CD8-positive, alpha-beta memory T cell (primary cell): ENCODE measurements at regions not wholly inside any gene's neighbourhood (a gene's known extent, or its start where the extent isn't known, plus 50 kb on each side); places are given as distances from the start of the nearest gene placed in this dataset.
A peak's percentile ranks its signal among the peaks of the same experiment; 100 is the strongest.

ENCODE experiments used
- CTCF ChIA-PET: fragments of 350-600 bp; sonication (Branson Sonifier 250); formaldehyde crosslinking; loops from one replicate; lab custom pipeline; 2021; ENCODE audit warnings: antibody characterized with exemption; lab: Charles Lee
- POLR2A ChIA-PET: fragments of 350-600 bp; sonication (Branson Sonifier 250); formaldehyde crosslinking; loops from one replicate; lab custom pipeline; 2021; ENCODE audit warnings: antibody characterized with exemption; lab: Charles Lee
- DNase-seq, 5 donors: peaks; one replicate each; pipeline versions ENCODE4 v3.0.0 to v3.0.0-alpha.2; 2020 to 2022; ENCODE audit warnings: mixed read lengths in 1 of 5
- H3K27ac ChIP-seq: one replicate; pipeline ENCODE4 v1.7.0; 2013; ENCODE audit warnings: low read depth, mild to moderate bottlenecking, low read length, moderate library complexity
- H3K27me3 ChIP-seq: 2 replicates; pipeline ENCODE4 v1.7.0; 2013; ENCODE audit warnings: low read length, mild to moderate bottlenecking; ENCODE audit not compliant: insufficient read depth, poor library complexity, severe bottlenecking
- H3K36me3 ChIP-seq: 2 replicates; pipeline ENCODE4 v1.7.0; 2013; ENCODE audit warnings: mild to moderate bottlenecking, low read length, moderate library complexity; ENCODE audit not compliant: insufficient read depth
- H3K4me1 ChIP-seq: 2 replicates; pipeline ENCODE4 v1.7.0; 2013; ENCODE audit warnings: mild to moderate bottlenecking, low read length, moderate library complexity; ENCODE audit not compliant: insufficient read depth
- H3K4me3 ChIP-seq: 2 replicates; pipeline ENCODE4 v1.7.0; 2013; ENCODE audit warnings: mild to moderate bottlenecking, low read length
- H3K9me3 ChIP-seq: 2 replicates; pipeline ENCODE4 v1.7.0; 2013; ENCODE audit warnings: mild to moderate bottlenecking, low read length
- H3K27ac Mint-ChIP-seq, 8 donors: one replicate each; pipeline ENCODE4 v1.8.0; 2020 to 2021; ENCODE audit warnings: mixed read lengths in 8 of 8, mild to moderate bottlenecking in 6 of 8, inconsistent platforms in 3 of 8, moderate library complexity in 3 of 8
- H3K27me3 Mint-ChIP-seq, 2 donors: one replicate each; pipeline ENCODE4 v1.8.0; 2020 to 2021; ENCODE audit warnings: mixed read lengths in 2 of 2, mild to moderate bottlenecking in 1 of 2, moderate library complexity in 1 of 2
- H3K36me3 Mint-ChIP-seq, 3 donors: one replicate each; pipeline ENCODE4 v1.8.0; 2020 to 2021; ENCODE audit warnings: mixed read lengths in 3 of 3, inconsistent platforms in 1 of 3, mild to moderate bottlenecking in 1 of 3
- H3K4me1 Mint-ChIP-seq, 3 donors: one replicate each; pipeline ENCODE4 v1.8.0; 2020 to 2021; ENCODE audit warnings: mixed read lengths in 3 of 3, inconsistent platforms in 1 of 3, mild to moderate bottlenecking in 1 of 3
- H3K4me3 Mint-ChIP-seq, 7 donors: one replicate each; pipeline ENCODE4 v1.8.0; 2020 to 2021; ENCODE audit warnings: mixed read lengths in 7 of 7, mild to moderate bottlenecking in 6 of 7, moderate library complexity in 4 of 7, inconsistent platforms in 2 of 7
- H3K9me3 Mint-ChIP-seq, 5 donors: one replicate each; pipeline ENCODE4 v1.8.0; 2020 to 2022; ENCODE audit warnings: mixed read lengths in 5 of 5, mild to moderate bottlenecking in 3 of 5, moderate library complexity in 2 of 5, inconsistent platforms in 1 of 5

DNA sequence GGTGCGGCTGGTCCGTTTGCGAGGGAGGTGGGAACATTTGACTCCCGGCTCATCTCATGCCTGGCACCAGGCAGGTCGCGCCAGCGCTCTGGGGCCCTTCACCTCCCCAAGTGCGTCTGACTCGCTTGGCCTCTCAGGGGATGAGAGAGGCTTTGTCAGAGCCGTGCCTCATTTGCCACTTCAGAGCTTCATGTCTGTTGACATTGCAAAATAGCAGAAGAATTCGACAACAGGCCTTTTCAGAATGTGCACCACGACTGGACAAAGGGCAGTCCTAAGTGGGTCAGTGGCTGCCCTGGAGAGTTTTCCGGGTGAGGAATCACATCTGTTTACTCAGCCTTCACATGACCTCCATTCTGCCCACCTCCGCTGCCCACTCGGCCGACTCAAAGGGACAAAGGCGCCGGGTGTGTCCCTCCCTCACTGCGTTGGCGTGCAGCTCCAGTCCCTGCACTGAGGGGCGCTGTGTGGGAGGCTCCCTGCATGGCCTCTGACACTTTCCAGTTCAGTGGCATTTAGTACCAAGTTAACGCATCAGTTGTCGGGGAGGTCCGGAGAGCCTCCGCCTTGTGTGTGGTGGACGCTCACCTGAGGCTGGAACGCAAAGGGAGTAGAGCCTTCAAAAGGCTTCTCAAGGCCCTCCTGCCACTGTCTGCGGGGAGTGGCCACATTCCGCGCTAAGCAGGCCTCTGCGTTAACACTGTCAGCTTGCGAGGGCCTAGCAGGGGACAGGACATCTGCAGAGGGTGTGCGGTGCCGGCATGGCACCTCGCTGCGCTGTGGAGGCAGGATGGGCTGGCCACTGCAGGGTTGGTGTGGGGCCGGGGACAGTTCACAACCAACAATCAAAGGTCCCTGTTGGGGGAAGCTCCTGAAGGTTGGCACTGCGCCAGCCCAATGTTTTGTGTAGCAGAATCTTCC is 171.5 kb downstream of the NXNL2 start:
- CTCF ChIA-PET: no interaction called here

DNA sequence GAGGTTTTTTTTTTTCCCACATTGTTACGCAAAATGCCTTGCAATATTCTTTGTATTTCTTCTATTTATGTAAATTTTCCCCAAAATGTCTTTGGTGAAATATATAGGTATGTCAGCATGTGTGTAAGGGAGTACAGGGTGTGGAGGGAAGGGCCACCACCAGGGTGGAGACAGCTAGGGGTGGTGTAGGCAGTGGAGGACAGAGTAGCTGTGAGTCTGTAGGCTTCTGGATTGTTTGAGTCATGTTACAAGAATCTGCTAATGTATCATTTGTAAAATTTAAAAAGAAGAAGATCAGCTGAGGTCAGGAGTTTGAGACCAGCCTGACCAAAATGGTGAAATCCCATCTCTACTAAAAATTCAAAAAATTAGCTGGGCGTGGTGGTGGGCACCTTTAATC is 175.5 kb downstream of the NXNL2 start:
- peak overlapping the region in 1 of 8 donors; percentile 36 for H3K27ac Mint-ChIP-seq
- Histone ChIP-seq H3K4me1 (no peaks in the 10 kb centered on the region), H3K36me3 (no peaks in the 10 kb centered on the region), H3K27me3 (no peaks in the 10 kb centered on the region), H3K4me3 (no peak overlapping the region), H3K9me3 (no peaks in the 10 kb centered on the region), H3K27ac (no peak overlapping the region)
- CTCF ChIA-PET: no interaction called here
- DNase-seq: no peak
- peaks cover 0 to 4% (median 0%) of the 10 kb centered on the region in 5 donors for H3K9me3 Mint-ChIP-seq
- no peaks in the 10 kb centered on the region for H3K36me3 Mint-ChIP-seq
- no peak overlapping the region for H3K4me3 Mint-ChIP-seq
- no peaks in the 10 kb centered on the region for H3K4me1 Mint-ChIP-seq
- H3K27me3 Mint-ChIP-seq: peaks cover 3 to 15% of the 10 kb centered on the region in 2 donors
- POLR2A ChIA-PET: no interaction called here

More for the DNA sequence above, 171.5 kb downstream of the NXNL2 start:
- no peak overlapping the region for H3K4me3 ChIP-seq
- H3K36me3 ChIP-seq: no peaks in the 10 kb centered on the region
- DNase-seq: no peak
- no peaks in the 10 kb centered on the region for H3K27me3 ChIP-seq
- H3K4me1 ChIP-seq: no peaks in the 10 kb centered on the region
- Mint-ChIP-seq H3K27ac (no peak overlapping the region), H3K36me3 (no peaks in the 10 kb centered on the region), H3K9me3 (peaks cover 0 to 11% (median 0%) of the 10 kb centered on the region in 5 donors), H3K4me1 (no peaks in the 10 kb centered on the region), H3K27me3 (peaks cover 3 to 7% of the 10 kb centered on the region in 2 donors), H3K4me3 (no peak overlapping the region)
- POLR2A ChIA-PET: no interaction called here
- no peaks in the 10 kb centered on the region for H3K9me3 ChIP-seq
- no peak overlapping the region for H3K27ac ChIP-seq

DNA sequence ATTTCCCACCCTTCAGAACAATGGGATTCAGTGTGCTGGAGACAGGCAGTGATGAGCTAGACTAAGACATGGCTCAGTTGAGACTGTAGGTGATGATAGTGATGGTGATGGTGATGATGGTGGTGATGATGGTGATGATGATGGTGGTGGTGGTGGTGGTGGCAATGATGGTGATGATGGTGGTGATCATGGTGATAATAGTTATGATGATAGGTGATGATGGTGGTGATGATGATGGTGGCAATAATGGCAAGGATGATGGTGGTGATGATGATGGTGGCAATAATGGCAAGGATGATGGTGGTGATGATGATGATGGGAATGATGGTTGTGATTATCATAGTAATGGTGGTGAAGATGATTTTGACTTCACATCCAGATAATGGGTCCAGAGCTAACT is 176.7 kb downstream of the NXNL2 start:
- peaks cover 0 to 6% (median 0%) of the 10 kb centered on the region in 5 donors for H3K9me3 Mint-ChIP-seq
- H3K4me3 Mint-ChIP-seq: no peak overlapping the region
- Histone ChIP-seq H3K9me3 (no peaks in the 10 kb centered on the region), H3K36me3 (no peaks in the 10 kb centered on the region), H3K4me3 (no peak overlapping the region), H3K27me3 (no peaks in the 10 kb centered on the region), H3K27ac (no peak overlapping the region), H3K4me1 (no peaks in the 10 kb centered on the region)
- POLR2A ChIA-PET: no interaction called here
- no peak for DNase-seq
- CTCF ChIA-PET: no interaction called here
- H3K4me1 Mint-ChIP-seq: no peaks in the 10 kb centered on the region
- H3K27me3 Mint-ChIP-seq: peaks cover 3 to 15% of the 10 kb centered on the region in 2 donors
- H3K27ac Mint-ChIP-seq: no peak overlapping the region
- no peaks in the 10 kb centered on the region for H3K36me3 Mint-ChIP-seq

DNA sequence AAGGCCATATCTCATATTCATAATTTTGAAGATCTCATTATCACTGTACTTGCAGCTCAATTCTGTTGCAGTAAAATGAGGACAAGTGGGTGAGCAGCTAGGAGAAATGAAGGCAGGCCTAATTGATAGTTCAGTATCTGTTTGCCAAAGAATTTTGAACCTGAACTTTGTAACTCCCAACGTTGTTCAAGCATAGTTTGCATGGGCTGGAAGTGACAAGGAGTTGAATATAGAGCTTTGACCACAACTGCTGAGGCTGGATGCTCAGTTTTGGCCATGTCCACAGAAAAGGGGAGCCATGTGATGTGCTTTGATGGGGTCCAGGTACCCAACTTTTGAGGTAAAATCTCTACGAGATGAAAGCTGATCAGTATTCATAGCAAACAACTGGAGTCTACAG is 177.5 kb downstream of the NXNL2 start:
- H3K36me3 Mint-ChIP-seq: no peaks in the 10 kb centered on the region
- H3K36me3 ChIP-seq: no peaks in the 10 kb centered on the region
- peaks cover 3 to 15% of the 10 kb centered on the region in 2 donors for H3K27me3 Mint-ChIP-seq
- no peaks in the 10 kb centered on the region for H3K4me1 ChIP-seq
- H3K4me3 ChIP-seq: no peak overlapping the region
- no peak overlapping the region for H3K27ac Mint-ChIP-seq
- peaks cover 0 to 6% (median 2%) of the 10 kb centered on the region in 5 donors for H3K9me3 Mint-ChIP-seq
- H3K27me3 ChIP-seq: no peaks in the 10 kb centered on the region
- no peak overlapping the region for H3K4me3 Mint-ChIP-seq
- H3K4me1 Mint-ChIP-seq: no peaks in the 10 kb centered on the region
- POLR2A ChIA-PET: no interaction called here
- H3K27ac ChIP-seq: no peak overlapping the region
- CTCF ChIA-PET: no interaction called here
- H3K9me3 ChIP-seq: no peaks in the 10 kb centered on the region
- no peak for DNase-seq

DNA sequence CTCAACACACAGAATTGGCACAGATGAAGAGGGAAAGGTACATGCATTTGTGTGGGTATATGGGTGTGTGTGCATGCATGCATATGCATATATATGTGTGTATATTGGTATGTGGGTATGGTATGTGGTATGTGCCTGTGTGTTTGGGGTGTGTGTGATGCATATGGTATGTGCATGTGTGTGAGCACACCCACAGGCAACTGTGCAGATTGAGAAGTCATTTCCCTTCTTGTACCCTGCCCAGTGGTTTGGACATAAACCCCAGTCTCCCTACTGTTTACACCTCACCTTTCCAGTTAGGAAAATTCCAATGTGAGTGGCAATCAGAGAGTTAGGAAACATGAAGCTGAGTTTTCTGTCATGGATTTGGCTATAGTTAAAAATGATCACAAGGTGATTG is 178.0 kb downstream of the NXNL2 start:
- Mint-ChIP-seq H3K4me1 (no peaks in the 10 kb centered on the region), H3K27me3 (peaks cover 3 to 19% of the 10 kb centered on the region in 2 donors), H3K36me3 (no peaks in the 10 kb centered on the region), H3K27ac (no peak overlapping the region), H3K4me3 (no peak overlapping the region), H3K9me3 (peaks cover 0 to 6% (median 2%) of the 10 kb centered on the region in 5 donors)
- DNase-seq: no peak
- Histone ChIP-seq H3K4me3 (no peak overlapping the region), H3K27ac (no peak overlapping the region), H3K4me1 (no peaks in the 10 kb centered on the region), H3K27me3 (no peaks in the 10 kb centered on the region), H3K9me3 (no peaks in the 10 kb centered on the region), H3K36me3 (no peaks in the 10 kb centered on the region)
- ChIA-PET POLR2A (no interaction called here), CTCF (no interaction called here)

DNA sequence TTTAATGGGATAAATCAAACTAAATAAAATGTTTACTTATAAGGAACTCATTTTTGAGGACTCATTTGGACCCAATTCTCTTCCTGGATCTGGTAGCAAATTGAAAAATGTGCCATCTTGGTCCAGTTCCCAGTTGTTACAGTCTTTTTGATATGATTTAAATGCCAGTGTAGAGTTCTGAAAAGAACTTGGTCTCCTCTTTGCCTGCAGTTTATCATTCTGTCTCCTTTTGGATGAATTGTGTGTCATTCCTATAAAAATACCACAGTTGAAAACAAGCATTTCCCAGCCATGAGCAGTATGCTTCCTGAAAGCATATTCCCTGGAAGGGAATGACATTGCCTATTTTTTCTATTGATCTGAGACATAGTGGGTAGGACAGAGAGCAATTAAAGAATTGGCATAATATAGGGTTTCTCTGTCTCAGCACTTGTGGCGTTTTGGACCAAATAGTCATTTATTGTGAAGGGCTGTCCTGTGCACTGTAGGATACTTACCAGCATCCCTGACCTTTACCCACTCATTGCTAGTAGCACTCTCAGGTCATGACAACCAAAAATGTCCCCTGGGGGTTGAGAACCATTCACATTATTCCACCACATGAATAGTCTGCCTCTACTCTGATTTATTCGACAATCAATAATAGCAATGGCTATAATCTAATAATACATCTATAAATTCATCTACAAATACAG is 181.8 kb downstream of the NXNL2 start:
- H3K27me3 ChIP-seq: no peaks in the 10 kb centered on the region
- no peak for DNase-seq
- peaks cover 4 to 22% of the 10 kb centered on the region in 2 donors for H3K27me3 Mint-ChIP-seq
- no peaks in the 10 kb centered on the region for H3K36me3 Mint-ChIP-seq
- CTCF ChIA-PET: no interaction called here
- no peak overlapping the region for H3K4me3 Mint-ChIP-seq
- POLR2A ChIA-PET: no interaction called here
- no peaks in the 10 kb centered on the region for H3K36me3 ChIP-seq
- H3K4me3 ChIP-seq: no peak overlapping the region
- no peaks in the 10 kb centered on the region for H3K4me1 ChIP-seq
- H3K9me3 ChIP-seq: no peaks in the 10 kb centered on the region
- no peak overlapping the region for H3K27ac Mint-ChIP-seq
- H3K27ac ChIP-seq: no peak overlapping the region
- peaks cover 0 to 4% (median 2%) of the 10 kb centered on the region in 5 donors for H3K9me3 Mint-ChIP-seq
- no peaks in the 10 kb centered on the region for H3K4me1 Mint-ChIP-seq

DNA sequence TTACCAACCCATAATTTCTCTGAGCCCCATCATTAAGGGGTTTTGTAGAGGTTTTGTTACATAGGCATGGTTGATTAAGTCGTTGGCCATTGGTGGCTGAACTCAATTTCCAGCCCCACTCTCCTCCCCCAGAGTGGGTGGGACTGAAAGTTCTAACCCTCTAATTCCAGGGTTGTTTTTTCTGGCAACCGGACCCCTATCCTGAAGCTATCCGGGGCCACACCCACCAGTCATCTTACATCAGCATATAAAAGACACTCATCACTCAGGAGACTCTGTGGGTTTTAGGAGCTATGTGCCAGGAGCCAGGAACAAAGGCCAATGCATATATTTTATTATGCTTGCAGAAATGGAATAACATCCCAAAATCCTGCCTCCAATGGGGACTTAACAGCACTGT is 186.0 kb downstream of the NXNL2 start:
- H3K27me3 ChIP-seq: no peaks in the 10 kb centered on the region
- H3K27ac ChIP-seq: no peak overlapping the region
- peaks cover 0 to 2% (median 0%) of the 10 kb centered on the region in 5 donors for H3K9me3 Mint-ChIP-seq
- H3K36me3 ChIP-seq: no peaks in the 10 kb centered on the region
- no peaks in the 10 kb centered on the region for H3K9me3 ChIP-seq
- CTCF ChIA-PET: no interaction called here
- no peak overlapping the region for H3K4me3 ChIP-seq
- H3K4me3 Mint-ChIP-seq: no peak overlapping the region
- no peaks in the 10 kb centered on the region for H3K36me3 Mint-ChIP-seq
- H3K4me1 Mint-ChIP-seq: no peaks in the 10 kb centered on the region
- POLR2A ChIA-PET: no interaction called here
- DNase-seq: no peak
- peaks cover 10 to 24% of the 10 kb centered on the region in 2 donors for H3K27me3 Mint-ChIP-seq
- H3K4me1 ChIP-seq: no peaks in the 10 kb centered on the region
- no peak overlapping the region for H3K27ac Mint-ChIP-seq
